ENCODE measurements at regions not wholly inside any gene's neighbourhood (a gene's known extent, or its start where the extent isn't known, plus 50 kb on each side); places are given as distances from the start of the nearest gene placed in this dataset.

GRCh38 chr6:14748679-14749078 is 497.2 kb upstream of the JARID2 start:
- no peak for DNase-seq

- DNase-seq = no peak
These were observed 495.7 kb upstream of the JARID2 start for GRCh38 chr6:14750059-14750661.

- no peak for DNase-seq
These were observed 494.2 kb upstream of the JARID2 start for GRCh38 chr6:14751645-14752175.

GRCh38 chr6:14754751-14755513 is 490.9 kb upstream of the JARID2 start:
- no peak for DNase-seq

- DNase-seq = no peak
These were observed 489.5 kb upstream of the JARID2 start for GRCh38 chr6:14756340-14756739.

- DNase-seq = no peak
These were observed 488.9 kb upstream of the JARID2 start for GRCh38 chr6:14757014-14757413.

- DNase-seq = no peak
These were observed 488.5 kb upstream of the JARID2 start for GRCh38 chr6:14757418-14757817.

- DNase-seq = no peak
These were observed 487.3 kb upstream of the JARID2 start for GRCh38 chr6:14758421-14759081.

GRCh38 chr6:14759976-14760672 is 485.7 kb upstream of the JARID2 start:
- DNase-seq = no peak

GRCh38 chr6:14762077-14762476 is 483.8 kb upstream of the JARID2 start:
- no peak for DNase-seq

- DNase-seq = no peak
These were observed 482.7 kb upstream of the JARID2 start for GRCh38 chr6:14763139-14763538.

GRCh38 chr6:14763616-14764015 is 482.3 kb upstream of the JARID2 start:
- DNase-seq = no peak

- DNase-seq = no peak
These were observed 480.8 kb upstream of the JARID2 start for GRCh38 chr6:14765106-14765505.

GRCh38 chr6:14765721-14766390 is 480.0 kb upstream of the JARID2 start:
- DNase-seq = no peak

GRCh38 chr6:14766391-14766994 is 479.4 kb upstream of the JARID2 start:
- DNase-seq = no peak

- DNase-seq = no peak
These were observed 478.6 kb upstream of the JARID2 start for GRCh38 chr6:14767226-14767625.

- no peak for DNase-seq
These were observed 475.8 kb upstream of the JARID2 start for GRCh38 chr6:14770040-14770439.

GRCh38 chr6:14770572-14770971 is 475.3 kb upstream of the JARID2 start:
- no peak for DNase-seq

- no peak for DNase-seq
These were observed 474.9 kb upstream of the JARID2 start for GRCh38 chr6:14771016-14771415.

- DNase-seq = no peak
These were observed 473.7 kb upstream of the JARID2 start for GRCh38 chr6:14772188-14772587.

- no peak for DNase-seq
These were observed 470.3 kb upstream of the JARID2 start for GRCh38 chr6:14775528-14775927.

GRCh38 chr6:14776307-14776706 is 469.6 kb upstream of the JARID2 start:
- DNase-seq = no peak

All from stimulated activated naive CD4-positive, alpha-beta T cell (primary cell).